ENCODE measurements at regions not wholly inside any gene's neighbourhood (a gene's known extent, or its start where the extent isn't known, plus 50 kb on each side); places are given as distances from the start of the nearest gene placed in this dataset.

- no peak for DNase-seq (ENCODE audit: extremely low spot score, unreplicated experiment)
- H3K4me1 Mint-ChIP-seq (ENCODE audit: unreplicated experiment), result peaks cover 6% of the 10 kb centered on the region
- no peak overlapping the region for H3K4me3 Mint-ChIP-seq
- no peaks in the 10 kb centered on the region for H3K9me3 Mint-ChIP-seq
- TF ChIP-seq CTCF (conservative IDR thresholded peaks at IDR 0.05), result no peak
- H3K27me3 Mint-ChIP-seq, result no peaks in the 10 kb centered on the region
- no peaks in the 10 kb centered on the region for H3K36me3 Mint-ChIP-seq
- no peak overlapping the region for H3K27ac Mint-ChIP-seq
Observed at GRCh38 chr16:49910541-49911071, 54.7 kb upstream of the ZNF423 start.

DNA sequence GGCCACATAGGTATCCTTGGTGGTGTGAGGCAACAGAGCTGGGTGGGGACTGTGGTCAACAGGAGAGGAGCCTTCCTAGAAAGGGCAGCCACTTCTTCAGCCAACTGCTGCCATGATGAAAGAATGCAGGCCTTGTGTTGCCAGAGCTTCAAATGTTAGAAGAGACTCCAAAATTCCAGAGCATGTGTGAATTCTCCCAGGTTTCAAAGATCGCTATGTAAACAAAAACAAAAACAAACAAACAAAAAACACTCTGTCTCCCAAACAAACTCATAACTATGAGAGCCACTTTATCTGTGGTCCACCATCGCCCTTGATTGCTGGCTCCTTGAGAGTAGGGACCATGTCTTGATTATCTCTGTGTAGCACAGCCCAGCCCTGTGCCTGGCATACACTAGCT lies 55.5 kb upstream of the ZNF423 start:
- peaks cover 6% of the 10 kb centered on the region for H3K4me1 Mint-ChIP-seq (ENCODE audit: unreplicated experiment)
- H3K9me3 Mint-ChIP-seq, result no peaks in the 10 kb centered on the region
- no peak for TF ChIP-seq CTCF (conservative IDR thresholded peaks at IDR 0.05)
- DNase-seq (ENCODE audit: extremely low spot score, unreplicated experiment), result no peak
- H3K4me3 Mint-ChIP-seq, result no peak overlapping the region
- H3K27ac Mint-ChIP-seq, result no peak overlapping the region
- no peaks in the 10 kb centered on the region for H3K36me3 Mint-ChIP-seq
- H3K27me3 Mint-ChIP-seq, result no peaks in the 10 kb centered on the region

GRCh38 chr16:49912721-49913120 lies 56.8 kb upstream of the ZNF423 start:
- peaks cover 6% of the 10 kb centered on the region for H3K4me1 Mint-ChIP-seq (ENCODE audit: unreplicated experiment)
- H3K27me3 Mint-ChIP-seq, result no peaks in the 10 kb centered on the region
- H3K36me3 Mint-ChIP-seq, result no peaks in the 10 kb centered on the region
- H3K9me3 Mint-ChIP-seq, result no peaks in the 10 kb centered on the region
- H3K27ac Mint-ChIP-seq, result no peak overlapping the region
- H3K4me3 Mint-ChIP-seq, result no peak overlapping the region
- TF ChIP-seq CTCF (conservative IDR thresholded peaks at IDR 0.05), result no peak
- DNase-seq (ENCODE audit: extremely low spot score, unreplicated experiment), result no peak

DNA sequence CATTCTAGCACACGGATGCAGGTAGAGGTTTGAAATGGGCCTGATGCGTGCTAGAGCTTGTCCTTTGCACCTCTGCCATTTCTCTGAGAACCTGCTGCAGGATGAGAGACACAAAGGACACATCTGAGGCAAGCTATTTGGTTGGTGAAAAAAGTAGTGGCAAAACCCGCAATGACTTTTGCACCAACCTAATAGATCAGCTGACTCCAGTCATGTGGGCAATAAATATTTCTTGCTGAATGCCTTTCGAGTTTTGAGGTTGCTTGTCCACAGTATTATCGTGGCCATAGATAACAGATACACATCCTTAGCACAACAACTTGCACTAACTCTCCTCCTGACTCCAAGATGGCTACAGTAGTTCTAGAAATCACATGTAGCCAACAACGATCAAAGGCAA lies 57.8 kb upstream of the ZNF423 start:
- H3K27me3 Mint-ChIP-seq, result no peaks in the 10 kb centered on the region
- H3K4me1 Mint-ChIP-seq (ENCODE audit: unreplicated experiment), result peaks cover 6% of the 10 kb centered on the region
- H3K27ac Mint-ChIP-seq, result no peak overlapping the region
- no peak for TF ChIP-seq CTCF (conservative IDR thresholded peaks at IDR 0.05)
- H3K9me3 Mint-ChIP-seq, result no peaks in the 10 kb centered on the region
- H3K36me3 Mint-ChIP-seq, result no peaks in the 10 kb centered on the region
- no peak for DNase-seq (ENCODE audit: extremely low spot score, unreplicated experiment)
- H3K4me3 Mint-ChIP-seq, result no peak overlapping the region

DNA sequence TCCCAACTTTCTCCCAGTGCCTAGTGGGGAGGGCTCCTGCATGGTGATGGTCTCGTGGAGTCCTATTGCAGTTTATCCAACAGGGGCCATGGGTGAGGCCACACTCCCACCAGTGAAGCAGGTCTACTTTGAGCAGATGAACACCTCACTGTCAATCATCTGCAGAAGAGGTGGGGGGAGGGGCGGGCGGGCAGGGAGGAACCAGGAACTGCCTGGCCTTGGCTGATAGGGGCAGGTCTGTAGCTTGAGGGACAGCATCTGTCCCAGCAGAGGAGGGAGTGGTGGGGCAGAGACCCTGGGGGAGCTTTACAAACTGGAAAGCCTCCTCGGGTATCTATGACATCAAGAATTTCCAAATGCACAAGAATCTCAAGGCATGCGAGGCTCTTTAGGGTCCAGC lies 58.7 kb upstream of the ZNF423 start:
- no peaks in the 10 kb centered on the region for H3K36me3 Mint-ChIP-seq
- TF ChIP-seq CTCF (conservative IDR thresholded peaks at IDR 0.05), result no peak
- DNase-seq (ENCODE audit: extremely low spot score, unreplicated experiment), result no peak
- peaks cover 1% of the 10 kb centered on the region for H3K27me3 Mint-ChIP-seq
- no peaks in the 10 kb centered on the region for H3K9me3 Mint-ChIP-seq
- no peak overlapping the region for H3K4me3 Mint-ChIP-seq
- peaks cover 6% of the 10 kb centered on the region for H3K4me1 Mint-ChIP-seq (ENCODE audit: unreplicated experiment)
- H3K27ac Mint-ChIP-seq, result no peak overlapping the region

- no peak overlapping the region for H3K4me3 Mint-ChIP-seq
- no peaks in the 10 kb centered on the region for H3K9me3 Mint-ChIP-seq
- no peak for DNase-seq (ENCODE audit: extremely low spot score, unreplicated experiment)
- H3K4me1 Mint-ChIP-seq (ENCODE audit: unreplicated experiment), result peaks cover 6% of the 10 kb centered on the region
- H3K27ac Mint-ChIP-seq, result no peak overlapping the region
- no peaks in the 10 kb centered on the region for H3K36me3 Mint-ChIP-seq
- H3K27me3 Mint-ChIP-seq, result peaks cover 3% of the 10 kb centered on the region
- TF ChIP-seq CTCF (conservative IDR thresholded peaks at IDR 0.05), result no peak
Observed at GRCh38 chr16:49918257-49918656, 62.3 kb upstream of the ZNF423 start.
